DND-41 (cell line): ENCODE measurements at regions not wholly inside any gene's neighbourhood (a gene's known extent, or its start where the extent isn't known, plus 50 kb on each side); places are given as distances from the start of the nearest gene placed in this dataset.
"Not testable (repeated sequence)": the region's sequence is repeated elsewhere in the genome, so short reads cannot be mapped to it uniquely, and the experiment has no call there.

ENCODE experiments used
- ATAC-seq: fragments of 200-7000 bp; cut with Tn5 transposase; 3 replicates; pipeline ENCODE4 v1.9.1; 2021; ENCODE audit warnings: low read depth; ENCODE audit not compliant: insufficient read depth
- DNase-seq: peaks from one replicate; pipeline ENCODE4 v3.0.0-alpha.2; 2020
- H2AFZ ChIP-seq: 2 replicates; pipeline ENCODE4 v1.6.0; 2012; ENCODE audit warnings: low read depth, low read length
- H3K27ac ChIP-seq: 2 replicates; pipeline ENCODE4 v1.5.1; 2012; ENCODE audit warnings: low read length, inconsistent platforms
- H3K27me3 ChIP-seq: fragments of 200-600 bp; sonication (generic); 2 replicates; pipeline ENCODE4 v1.6.0; 2012; ENCODE audit warnings: low read length, mild to moderate bottlenecking, inconsistent platforms; ENCODE audit not compliant: insufficient read depth, poor library complexity
- H3K36me3 ChIP-seq: 2 replicates; pipeline ENCODE4 v1.5.1; 2012; ENCODE audit warnings: low read length, inconsistent platforms; ENCODE audit not compliant: insufficient read depth
- H3K4me1 ChIP-seq: 2 replicates; pipeline ENCODE4 v1.5.1; 2012; ENCODE audit warnings: mild to moderate bottlenecking, low read length; ENCODE audit not compliant: insufficient read depth
- H3K4me2 ChIP-seq: 2 replicates; pipeline ENCODE4 v1.6.0; 2012; ENCODE audit warnings: mild to moderate bottlenecking, moderate library complexity, low read length, inconsistent platforms; ENCODE audit not compliant: insufficient read depth
- H3K4me3 ChIP-seq, 2 experiments: fragments of 200-600 bp in 1 of 2; shearing (Covaris generic) in 1 of 2; 2 replicates each; pipeline ENCODE4 v1.5.1; 2012 to 2016; ENCODE audit warnings: inconsistent platforms in 2 of 2, low read length in 2 of 2, mild to moderate bottlenecking in 2 of 2, low read depth in 1 of 2, moderate library complexity in 1 of 2
- H3K79me2 ChIP-seq: 2 replicates; pipeline ENCODE4 v1.6.0; 2012; ENCODE audit warnings: low read length, inconsistent platforms; ENCODE audit not compliant: insufficient read depth
- H3K9ac ChIP-seq: 2 replicates; pipeline ENCODE4 v1.6.0; 2012; ENCODE audit warnings: low read depth, mild to moderate bottlenecking, inconsistent platforms, low read length, moderate library complexity
- H3K9me3 ChIP-seq: 2 replicates; pipeline ENCODE4 v1.5.1; 2012; ENCODE audit warnings: low read length, moderate library complexity, mild to moderate bottlenecking, inconsistent platforms; ENCODE audit not compliant: insufficient read depth, severe bottlenecking
- H4K20me1 ChIP-seq: 2 replicates; pipeline ENCODE4 v1.6.0; 2012; ENCODE audit warnings: low read length; ENCODE audit not compliant: insufficient read depth
- CTCF ChIP-seq: IDR thresholded peaks from 2 replicates; pipeline ENCODE4 v1.5.1; 2012; ENCODE audit warnings: borderline replicate concordance, low read length, moderate library complexity, mild to moderate bottlenecking; ENCODE audit not compliant: poor library complexity, severe bottlenecking; ENCODE audit errors: extremely low read depth
- EZH2 ChIP-seq: IDR thresholded peaks from 3 replicates; pipeline ENCODE4 v1.6.1; 2012; ENCODE audit warnings: borderline replicate concordance, low read depth, mild to moderate bottlenecking, moderate library complexity, low read length, inconsistent platforms; ENCODE audit not compliant: severe bottlenecking

- ATAC-seq (no peak), DNase-seq (no peak)
Measured at GRCh38 chr6:134766497-134766896, 183.4 kb downstream of the ALDH8A1 start.

GRCh38 chr6:134764741-134765140 lies 185.2 kb downstream of the ALDH8A1 start:
- no peak for ATAC-seq

More at GRCh38 chr6:134766497-134766896, 183.4 kb downstream of the ALDH8A1 start:
- H3K27ac ChIP-seq: no peak overlapping the region
- no peaks in the 10 kb centered on the region for H3K79me2 ChIP-seq
- H3K4me3 ChIP-seq: no peak overlapping the region
- no peaks in the 10 kb centered on the region for H3K36me3 ChIP-seq
- H3K4me1 ChIP-seq: no peaks in the 10 kb centered on the region
- TF ChIP-seq EZH2 (no peak), CTCF (no peak)
- H3K9ac ChIP-seq: no peak overlapping the region
- no peak overlapping the region for H2AFZ ChIP-seq
- no peaks in the 10 kb centered on the region for H3K9me3 ChIP-seq
- peaks cover 4% of the 10 kb centered on the region for H3K27me3 ChIP-seq
- no peak overlapping the region for H3K4me2 ChIP-seq
- no peaks in the 10 kb centered on the region for H4K20me1 ChIP-seq

GRCh38 chr6:134763575-134763974 lies 186.3 kb downstream of the ALDH8A1 start:
- H3K4me1 ChIP-seq, H3K4me2 ChIP-seq, H3K79me2 ChIP-seq, ATAC-seq, H2AFZ ChIP-seq, H3K27ac ChIP-seq, H3K9me3 ChIP-seq, H3K36me3 ChIP-seq, H3K27me3 ChIP-seq, DNase-seq, H3K9ac ChIP-seq, H3K4me3 ChIP-seq, H4K20me1 ChIP-seq: not testable (repeated sequence)

More at GRCh38 chr6:134764741-134765140, 185.2 kb downstream of the ALDH8A1 start:
- no peaks in the 10 kb centered on the region for H3K36me3 ChIP-seq
- peaks cover 4% of the 10 kb centered on the region for H3K27me3 ChIP-seq
- H3K4me2 ChIP-seq: no peak overlapping the region
- H3K79me2 ChIP-seq: no peaks in the 10 kb centered on the region
- no peak overlapping the region for H3K4me3 ChIP-seq
- no peak for TF ChIP-seq CTCF
- no peak for TF ChIP-seq EZH2
- H4K20me1 ChIP-seq: no peaks in the 10 kb centered on the region
- no peaks in the 10 kb centered on the region for H3K9me3 ChIP-seq
- no peak overlapping the region for H3K9ac ChIP-seq
- no peak for DNase-seq
- H2AFZ ChIP-seq: no peak overlapping the region
- H3K4me1 ChIP-seq: no peaks in the 10 kb centered on the region
- no peak overlapping the region for H3K27ac ChIP-seq

- Histone ChIP-seq H3K79me2 (no peaks in the 10 kb centered on the region), H4K20me1 (no peaks in the 10 kb centered on the region), H3K9me3 (no peaks in the 10 kb centered on the region), H3K36me3 (no peaks in the 10 kb centered on the region), H2AFZ (no peak overlapping the region), H3K4me2 (no peak overlapping the region), H3K27ac (no peak overlapping the region), H3K4me1 (no peaks in the 10 kb centered on the region), H3K9ac (no peak overlapping the region), H3K27me3 (peaks cover 3% of the 10 kb centered on the region), H3K4me3 (no peak overlapping the region)
- no peak for ATAC-seq
- DNase-seq: no peak
- no peak for TF ChIP-seq EZH2
- no peak for TF ChIP-seq CTCF
Measured at GRCh38 chr6:134758621-134759020, 191.3 kb downstream of the ALDH8A1 start.
